HuH-7 (cell line): ENCODE measurements at regions not wholly inside any gene's neighbourhood (a gene's known extent, or its start where the extent isn't known, plus 50 kb on each side); places are given as distances from the start of the nearest gene placed in this dataset.
"Not testable (repeated sequence)": the region's sequence is repeated elsewhere in the genome, so short reads cannot be mapped to it uniquely, and the experiment has no call there.

ENCODE experiments used
- DNase-seq: peaks from one replicate; pipeline ENCODE4 v3.0.0; 2011; ENCODE audit warnings: low spot score

- no peak for DNase-seq
Observed at GRCh38 chr13:44887515-44887914, 101.8 kb downstream of the NUFIP1 start.

- no peak for DNase-seq
Observed at GRCh38 chr13:44884076-44884729, 105.1 kb downstream of the NUFIP1 start.

- no peak for DNase-seq
Observed at GRCh38 chr13:44879452-44880058, 109.7 kb downstream of the NUFIP1 start.

GRCh38 chr13:44876782-44877324, 112.4 kb downstream of the NUFIP1 start:
- DNase-seq, result no peak

GRCh38 chr13:44874886-44875630, 114.2 kb downstream of the NUFIP1 start:
- DNase-seq, result no peak

- no peak for DNase-seq
Observed at GRCh38 chr13:44874176-44874575, 115.1 kb downstream of the NUFIP1 start.

- DNase-seq, result no peak
Observed at GRCh38 chr13:44873461-44873860, 115.8 kb downstream of the NUFIP1 start.

- DNase-seq, result no peak
Observed at GRCh38 chr13:44872751-44873150, 116.5 kb downstream of the NUFIP1 start.

GRCh38 chr13:44870456-44870929, 118.8 kb downstream of the NUFIP1 start:
- no peak for DNase-seq

- DNase-seq, result no peak
Observed at GRCh38 chr13:44869167-44869566, 120.1 kb downstream of the NUFIP1 start.

- DNase-seq, result no peak
Observed at GRCh38 chr13:44868397-44868796, 120.9 kb downstream of the NUFIP1 start.

- no peak for DNase-seq
Observed at GRCh38 chr13:44867825-44868224, 121.4 kb downstream of the NUFIP1 start.

GRCh38 chr13:44866411-44866911, 122.8 kb downstream of the NUFIP1 start:
- DNase-seq, result no peak

GRCh38 chr13:44865722-44866410, 123.4 kb downstream of the NUFIP1 start:
- no peak for DNase-seq

GRCh38 chr13:44863641-44864040, 125.6 kb downstream of the NUFIP1 start:
- DNase-seq, result not testable (repeated sequence)

- no peak for DNase-seq
Observed at GRCh38 chr13:44860454-44860853, 128.8 kb downstream of the NUFIP1 start.

- no peak for DNase-seq
Observed at GRCh38 chr13:44857736-44858135, 131.5 kb downstream of the NUFIP1 start.

GRCh38 chr13:44857061-44857460, 132.2 kb downstream of the NUFIP1 start:
- no peak for DNase-seq

- DNase-seq, result no peak
Observed at GRCh38 chr13:44855860-44856259, 133.4 kb downstream of the NUFIP1 start.

GRCh38 chr13:44854313-44855060, 134.8 kb downstream of the NUFIP1 start:
- DNase-seq, result peak; percentile 34

- DNase-seq, result peak; percentile 50
Observed at GRCh38 chr13:44853641-44854040, 135.6 kb downstream of the NUFIP1 start.
